Right ventricle myocardium inferior (tissue), 1 donor: ENCODE measurements at regions not wholly inside any gene's neighbourhood (a gene's known extent, or its start where the extent isn't known, plus 50 kb on each side); places are given as distances from the start of the nearest gene placed in this dataset.
A peak's percentile ranks its signal among the peaks of the same experiment; 100 is the strongest.

Source experiments
- ATAC-seq: fragments of 200-7000 bp; cut with Tn5 transposase; one replicate; pipeline ENCODE4 v1.9.1; 2020; ENCODE audit warnings: mild to moderate bottlenecking, moderate library complexity
- DNase-seq: peaks from one replicate; pipeline ENCODE4 v3.0.0; 2021; ENCODE audit errors: missing footprints
- intact Hi-C: fragments of 100-400 bp; cut with DNase I; formaldehyde crosslinking; loops from one replicate; pipeline ENCODE4 v1.11.0; 2022
- donor health status: DM: no; HTN: yes; CAD: no; lungs with severe emphysema.

GRCh38 chr3:72139316-72139715 lies 354.4 kb upstream of the PROK2 start:
- DNase-seq: no peak
- intact Hi-C loops: no loop called here
- no peak for ATAC-seq

GRCh38 chr3:72137865-72138861 lies 353.2 kb upstream of the PROK2 start:
- ATAC-seq (peak; percentile 50), DNase-seq (no peak)
- intact Hi-C loops: no loop called here

- DNase-seq (no peak), ATAC-seq (no peak)
- intact Hi-C loops: no loop called here
Measured at GRCh38 chr3:72135636-72136035, 350.7 kb upstream of the PROK2 start.

GRCh38 chr3:72134989-72135451 lies 350.1 kb upstream of the PROK2 start:
- ATAC-seq: no peak
- DNase-seq: no peak
- intact Hi-C loops: no loop called here

- intact Hi-C loops: no loop called here
- no peak for DNase-seq
- ATAC-seq: no peak
Measured at GRCh38 chr3:72133329-72134011, 348.5 kb upstream of the PROK2 start.

- DNase-seq (no peak), ATAC-seq (no peak)
- intact Hi-C loops: no loop called here
Measured at GRCh38 chr3:72131899-72132298, 347.0 kb upstream of the PROK2 start.

- intact Hi-C loops: no loop called here
- ATAC-seq (no peak), DNase-seq (no peak)
Measured at GRCh38 chr3:72130565-72130964, 345.6 kb upstream of the PROK2 start.

- intact Hi-C loops: no loop called here
- DNase-seq: no peak
- no peak for ATAC-seq
Measured at GRCh38 chr3:72129501-72130094, 344.6 kb upstream of the PROK2 start.

- intact Hi-C loops: no loop called here
- ATAC-seq: no peak
- no peak for DNase-seq
Measured at GRCh38 chr3:72128921-72129320, 344.0 kb upstream of the PROK2 start.

GRCh38 chr3:72127844-72128243 lies 342.9 kb upstream of the PROK2 start:
- intact Hi-C loops: no loop called here

GRCh38 chr3:72127224-72127612 lies 342.3 kb upstream of the PROK2 start:
- intact Hi-C loops: no loop called here
- ATAC-seq: no peak

More at GRCh38 chr3:72127844-72128243, 342.9 kb upstream of the PROK2 start:
- no peak for DNase-seq
- ATAC-seq: no peak

GRCh38 chr3:72126441-72127223 lies 341.7 kb upstream of the PROK2 start:
- no peak for DNase-seq
- intact Hi-C loops: no loop called here
- no peak for ATAC-seq

More at GRCh38 chr3:72127224-72127612, 342.3 kb upstream of the PROK2 start:
- DNase-seq: no peak

- DNase-seq (no peak), ATAC-seq (peak; percentile 87)
- intact Hi-C loops: no loop called here
Measured at GRCh38 chr3:72123908-72124441, 339.0 kb upstream of the PROK2 start.

GRCh38 chr3:72120806-72121778 lies 336.1 kb upstream of the PROK2 start:
- no peak for ATAC-seq
- intact Hi-C loops: no loop called here
- DNase-seq: no peak

GRCh38 chr3:72120039-72120438 lies 335.1 kb upstream of the PROK2 start:
- no peak for DNase-seq
- no peak for ATAC-seq
- intact Hi-C loops: no loop called here

- ATAC-seq (no peak), DNase-seq (no peak)
- intact Hi-C loops: no loop called here
Measured at GRCh38 chr3:72118628-72119027, 333.7 kb upstream of the PROK2 start.

- DNase-seq (no peak), ATAC-seq (no peak)
- intact Hi-C loops: no loop called here
Measured at GRCh38 chr3:72116226-72116625, 331.3 kb upstream of the PROK2 start.
